MM.1S (cell line): ENCODE measurements at regions not wholly inside any gene's neighbourhood (a gene's known extent, or its start where the extent isn't known, plus 50 kb on each side); places are given as distances from the start of the nearest gene placed in this dataset.

ENCODE experiments used
- CTCF ChIP-seq: fragments of 300-600 bp; sonication (generic); IDR thresholded peaks from 2 replicates; pipeline ENCODE4 v1.5.1; 2016; ENCODE audit warnings: antibody characterized with exemption, low read length, mixed read lengths
- EZH2 ChIP-seq: fragments of 300-600 bp; sonication (generic); optimal IDR thresholded peaks from 2 replicates; pipeline ENCODE3; 2017; ENCODE audit warnings: low read depth, mild to moderate bottlenecking, antibody characterized with exemption, low read length, mixed read lengths
- EZH2phosphoT487 ChIP-seq: fragments of 300-600 bp; sonication (generic); IDR thresholded peaks from 2 replicates; pipeline ENCODE4 v1.6.1; 2018; ENCODE audit warnings: antibody characterized with exemption, low read length

GRCh38 chr1:30446508-30446907 lies 276.9 kb downstream of the MATN1 start:
- TF ChIP-seq EZH2 (no peak), CTCF (no peak), EZH2phosphoT487 (no peak)
